GM12878 (cell line): ENCODE measurements at regions not wholly inside any gene's neighbourhood (a gene's known extent, or its start where the extent isn't known, plus 50 kb on each side); places are given as distances from the start of the nearest gene placed in this dataset.
A peak's percentile ranks its signal among the peaks of the same experiment; 100 is the strongest.

Experiments
- BHLHE40 ChIP-seq, 2 experiments: fragments of 450-650 bp in 1 of 2; IDR thresholded peaks; 2 replicates each; pipeline ENCODE4 v1.6.1; 2011 to 2017; ENCODE audit warnings: low read depth in 2 of 2, borderline replicate concordance in 1 of 2, improper control_type of control experiment in 1 of 2, low read length in 1 of 2, mild to moderate bottlenecking in 1 of 2
- CEBPB ChIP-seq, 2 experiments: fragments of 150-350 bp in 1 of 2; IDR thresholded peaks; 2 replicates each; pipeline ENCODE4 v1.6.1; 2012 to 2014; ENCODE audit warnings: low read depth in 2 of 2, low read length in 2 of 2, borderline replicate concordance in 1 of 2, inconsistent platforms in 1 of 2
- DPF2 ChIP-seq: fragments of 450-650 bp; IDR thresholded peaks from 2 replicates; pipeline ENCODE4 v1.6.1; 2017; ENCODE audit warnings: mild to moderate bottlenecking
- EGR1 ChIP-seq, 2 experiments: IDR thresholded peaks; 1 replicate in 1 of 2; 2 replicates in 1 of 2; pipeline ENCODE4 v1.6.1; 2011 to 2012; ENCODE audit warnings: low read depth in 2 of 2, low read length in 2 of 2, borderline replicate concordance in 1 of 2, mild to moderate bottlenecking in 1 of 2, moderate library complexity in 1 of 2
- FOXK2 ChIP-seq: fragments of 450-650 bp; IDR thresholded peaks from 2 replicates; pipeline ENCODE4 v1.6.1; 2017; ENCODE audit warnings: mild to moderate bottlenecking, moderate library complexity
- KLF5 ChIP-seq: fragments of 450-650 bp; IDR thresholded peaks from 2 replicates; pipeline ENCODE4 v1.6.1; 2014; ENCODE audit warnings: mild to moderate bottlenecking; ENCODE audit not compliant: partially characterized antibody
- MEF2B ChIP-seq: fragments of 450-650 bp; IDR thresholded peaks from 2 replicates; pipeline ENCODE4 v1.6.1; 2018; ENCODE audit warnings: mild to moderate bottlenecking, moderate library complexity; ENCODE audit not compliant: partially characterized antibody, poor library complexity, severe bottlenecking
- NFIC ChIP-seq: IDR thresholded peaks from 2 replicates; pipeline ENCODE4 v1.6.1; 2012; ENCODE audit warnings: low read depth, mild to moderate bottlenecking, inconsistent platforms, low read length, moderate library complexity
- PAX8 ChIP-seq: fragments of 450-650 bp; IDR thresholded peaks from 2 replicates; pipeline ENCODE4 v1.6.1; 2017; ENCODE audit warnings: mild to moderate bottlenecking, moderate library complexity
- POU2F2 ChIP-seq: IDR thresholded peaks from 3 replicates; pipeline ENCODE4 v1.6.1; 2011; ENCODE audit warnings: low read depth, mild to moderate bottlenecking, low read length, borderline replicate concordance
- RELA ChIP-seq: fragments of 450-650 bp; IDR thresholded peaks from 2 replicates; pipeline ENCODE4 v1.8.0; 2014; ENCODE audit warnings: borderline replicate concordance; ENCODE audit not compliant: partially characterized antibody
- SMARCA5 ChIP-seq: fragments of 450-650 bp; IDR thresholded peaks from 2 replicates; pipeline ENCODE4 v1.6.1; 2017; ENCODE audit warnings: mild to moderate bottlenecking
- SREBF1 ChIP-seq: IDR thresholded peaks from 2 replicates; pipeline ENCODE4 v1.6.1; 2012; ENCODE audit warnings: mild to moderate bottlenecking, low read length
- ZSCAN29 ChIP-seq: fragments of 450-650 bp; IDR thresholded peaks from 2 replicates; pipeline ENCODE4 v1.6.1; 2017; ENCODE audit warnings: mild to moderate bottlenecking, moderate library complexity
- TF ChIP-seq, protein P1 (sequence below): fragments of 450-650 bp; IDR thresholded peaks from 2 replicates; pipeline ENCODE4 v1.6.1; 2017; ENCODE audit warnings: low read depth, mild to moderate bottlenecking, moderate library complexity
- TF ChIP-seq, protein P2 (sequence below): IDR thresholded peaks from 2 replicates; pipeline ENCODE4 v1.6.1; 2011; ENCODE audit warnings: low read depth, low read length, improper control_type of control experiment, borderline replicate concordance
- TF ChIP-seq, protein P3 (sequence below): IDR thresholded peaks from 2 replicates; pipeline ENCODE4 v1.6.1; 2012; ENCODE audit warnings: mild to moderate bottlenecking, low read depth, low read length
- TF ChIP-seq, protein P4 (sequence below): fragments of 450-650 bp; IDR thresholded peaks from 2 replicates; pipeline ENCODE4 v1.6.1; 2017; ENCODE audit warnings: mild to moderate bottlenecking, moderate library complexity

DNA sequence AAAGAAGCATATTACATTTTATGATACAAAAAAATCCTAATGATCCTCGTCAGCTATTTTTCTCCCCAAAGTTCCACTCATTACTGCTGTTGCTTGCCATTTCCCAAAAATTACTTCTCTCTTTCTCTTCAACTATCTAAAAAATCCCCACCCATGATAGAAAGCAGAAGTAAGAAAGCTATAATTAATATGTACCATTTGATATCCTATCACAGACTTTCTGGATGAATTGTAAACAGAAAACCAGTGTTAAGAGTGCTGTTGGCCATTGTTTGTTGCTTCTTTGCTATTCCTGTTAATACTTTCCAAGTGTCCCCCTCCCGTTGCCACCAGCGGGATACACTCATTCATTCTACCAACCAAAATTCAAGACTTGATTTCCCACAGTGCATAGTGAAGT, 136.3 kb upstream of the SMARCA2 start (continued):
- TF ChIP-seq EGR1 (IDR thresholded peaks at IDR 0.05; ENCODE audit: borderline replicate concordance in 1 of 2, low read depth in 2 of 2, low read length in 2 of 2) (no peak), MEF2B (peak; percentile 19), ZSCAN29 (no peak), FOXK2 (no peak), KLF5 (no peak), POU2F2 (no peak), NFIC (no peak), PAX8 (no peak), SMARCA5 (no peak), RELA (no peak), SREBF1 (no peak), CEBPB (IDR thresholded peaks at IDR 0.05; ENCODE audit: borderline replicate concordance in 1 of 2, low read depth in 2 of 2, low read length in 2 of 2) (no peak), DPF2 (peak; percentile 4; the same call in 1 of the 2 replicates), BHLHE40 (IDR thresholded peaks at IDR 0.05; ENCODE audit: borderline replicate concordance in 1 of 2, low read depth in 2 of 2, low read length in 1 of 2) (0 out of 4 replicates have a peak, but pooled peaks of 1 of the 2 experiments have one; percentile 18)
- TF ChIP-seq, protein P1, sequence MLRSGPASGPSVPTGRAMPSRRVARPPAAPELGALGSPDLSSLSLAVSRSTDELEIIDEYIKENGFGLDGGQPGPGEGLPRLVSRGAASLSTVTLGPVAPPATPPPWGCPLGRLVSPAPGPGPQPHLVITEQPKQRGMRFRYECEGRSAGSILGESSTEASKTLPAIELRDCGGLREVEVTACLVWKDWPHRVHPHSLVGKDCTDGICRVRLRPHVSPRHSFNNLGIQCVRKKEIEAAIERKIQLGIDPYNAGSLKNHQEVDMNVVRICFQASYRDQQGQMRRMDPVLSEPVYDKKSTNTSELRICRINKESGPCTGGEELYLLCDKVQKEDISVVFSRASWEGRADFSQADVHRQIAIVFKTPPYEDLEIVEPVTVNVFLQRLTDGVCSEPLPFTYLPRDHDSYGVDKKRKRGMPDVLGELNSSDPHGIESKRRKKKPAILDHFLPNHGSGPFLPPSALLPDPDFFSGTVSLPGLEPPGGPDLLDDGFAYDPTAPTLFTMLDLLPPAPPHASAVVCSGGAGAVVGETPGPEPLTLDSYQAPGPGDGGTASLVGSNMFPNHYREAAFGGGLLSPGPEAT: peak; percentile 77; the same call in 1 of the 2 replicates
- TF ChIP-seq, protein P2, sequence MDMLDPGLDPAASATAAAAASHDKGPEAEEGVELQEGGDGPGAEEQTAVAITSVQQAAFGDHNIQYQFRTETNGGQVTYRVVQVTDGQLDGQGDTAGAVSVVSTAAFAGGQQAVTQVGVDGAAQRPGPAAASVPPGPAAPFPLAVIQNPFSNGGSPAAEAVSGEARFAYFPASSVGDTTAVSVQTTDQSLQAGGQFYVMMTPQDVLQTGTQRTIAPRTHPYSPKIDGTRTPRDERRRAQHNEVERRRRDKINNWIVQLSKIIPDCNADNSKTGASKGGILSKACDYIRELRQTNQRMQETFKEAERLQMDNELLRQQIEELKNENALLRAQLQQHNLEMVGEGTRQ: no peak
- TF ChIP-seq, protein P3, sequence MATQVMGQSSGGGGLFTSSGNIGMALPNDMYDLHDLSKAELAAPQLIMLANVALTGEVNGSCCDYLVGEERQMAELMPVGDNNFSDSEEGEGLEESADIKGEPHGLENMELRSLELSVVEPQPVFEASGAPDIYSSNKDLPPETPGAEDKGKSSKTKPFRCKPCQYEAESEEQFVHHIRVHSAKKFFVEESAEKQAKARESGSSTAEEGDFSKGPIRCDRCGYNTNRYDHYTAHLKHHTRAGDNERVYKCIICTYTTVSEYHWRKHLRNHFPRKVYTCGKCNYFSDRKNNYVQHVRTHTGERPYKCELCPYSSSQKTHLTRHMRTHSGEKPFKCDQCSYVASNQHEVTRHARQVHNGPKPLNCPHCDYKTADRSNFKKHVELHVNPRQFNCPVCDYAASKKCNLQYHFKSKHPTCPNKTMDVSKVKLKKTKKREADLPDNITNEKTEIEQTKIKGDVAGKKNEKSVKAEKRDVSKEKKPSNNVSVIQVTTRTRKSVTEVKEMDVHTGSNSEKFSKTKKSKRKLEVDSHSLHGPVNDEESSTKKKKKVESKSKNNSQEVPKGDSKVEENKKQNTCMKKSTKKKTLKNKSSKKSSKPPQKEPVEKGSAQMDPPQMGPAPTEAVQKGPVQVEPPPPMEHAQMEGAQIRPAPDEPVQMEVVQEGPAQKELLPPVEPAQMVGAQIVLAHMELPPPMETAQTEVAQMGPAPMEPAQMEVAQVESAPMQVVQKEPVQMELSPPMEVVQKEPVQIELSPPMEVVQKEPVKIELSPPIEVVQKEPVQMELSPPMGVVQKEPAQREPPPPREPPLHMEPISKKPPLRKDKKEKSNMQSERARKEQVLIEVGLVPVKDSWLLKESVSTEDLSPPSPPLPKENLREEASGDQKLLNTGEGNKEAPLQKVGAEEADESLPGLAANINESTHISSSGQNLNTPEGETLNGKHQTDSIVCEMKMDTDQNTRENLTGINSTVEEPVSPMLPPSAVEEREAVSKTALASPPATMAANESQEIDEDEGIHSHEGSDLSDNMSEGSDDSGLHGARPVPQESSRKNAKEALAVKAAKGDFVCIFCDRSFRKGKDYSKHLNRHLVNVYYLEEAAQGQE: no peak
- TF ChIP-seq, protein P4, sequence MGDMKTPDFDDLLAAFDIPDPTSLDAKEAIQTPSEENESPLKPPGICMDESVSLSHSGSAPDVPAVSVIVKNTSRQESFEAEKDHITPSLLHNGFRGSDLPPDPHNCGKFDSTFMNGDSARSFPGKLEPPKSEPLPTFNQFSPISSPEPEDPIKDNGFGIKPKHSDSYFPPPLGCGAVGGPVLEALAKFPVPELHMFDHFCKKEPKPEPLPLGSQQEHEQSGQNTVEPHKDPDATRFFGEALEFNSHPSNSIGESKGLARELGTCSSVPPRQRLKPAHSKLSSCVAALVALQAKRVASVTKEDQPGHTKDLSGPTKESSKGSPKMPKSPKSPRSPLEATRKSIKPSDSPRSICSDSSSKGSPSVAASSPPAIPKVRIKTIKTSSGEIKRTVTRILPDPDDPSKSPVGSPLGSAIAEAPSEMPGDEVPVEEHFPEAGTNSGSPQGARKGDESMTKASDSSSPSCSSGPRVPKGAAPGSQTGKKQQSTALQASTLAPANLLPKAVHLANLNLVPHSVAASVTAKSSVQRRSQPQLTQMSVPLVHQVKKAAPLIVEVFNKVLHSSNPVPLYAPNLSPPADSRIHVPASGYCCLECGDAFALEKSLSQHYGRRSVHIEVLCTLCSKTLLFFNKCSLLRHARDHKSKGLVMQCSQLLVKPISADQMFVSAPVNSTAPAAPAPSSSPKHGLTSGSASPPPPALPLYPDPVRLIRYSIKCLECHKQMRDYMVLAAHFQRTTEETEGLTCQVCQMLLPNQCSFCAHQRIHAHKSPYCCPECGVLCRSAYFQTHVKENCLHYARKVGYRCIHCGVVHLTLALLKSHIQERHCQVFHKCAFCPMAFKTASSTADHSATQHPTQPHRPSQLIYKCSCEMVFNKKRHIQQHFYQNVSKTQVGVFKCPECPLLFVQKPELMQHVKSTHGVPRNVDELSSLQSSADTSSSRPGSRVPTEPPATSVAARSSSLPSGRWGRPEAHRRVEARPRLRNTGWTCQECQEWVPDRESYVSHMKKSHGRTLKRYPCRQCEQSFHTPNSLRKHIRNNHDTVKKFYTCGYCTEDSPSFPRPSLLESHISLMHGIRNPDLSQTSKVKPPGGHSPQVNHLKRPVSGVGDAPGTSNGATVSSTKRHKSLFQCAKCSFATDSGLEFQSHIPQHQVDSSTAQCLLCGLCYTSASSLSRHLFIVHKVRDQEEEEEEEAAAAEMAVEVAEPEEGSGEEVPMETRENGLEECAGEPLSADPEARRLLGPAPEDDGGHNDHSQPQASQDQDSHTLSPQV: no peak
